ENCODE measurements at regions not wholly inside any gene's neighbourhood (a gene's known extent, or its start where the extent isn't known, plus 50 kb on each side); places are given as distances from the start of the nearest gene placed in this dataset.
A peak's percentile ranks its signal among the peaks of the same experiment; 100 is the strongest.

GRCh38 chr5:125100951-125101350 is 354.5 kb upstream of the ZNF608 start:
- peak; percentile 41 for DNase-seq
- H3K36me3 ChIP-seq (ENCODE audit: control insufficient read depth, insufficient read depth, low read length), result no peaks in the 10 kb centered on the region
- no peaks in the 10 kb centered on the region for H3K27me3 ChIP-seq (ENCODE audit: control insufficient read depth, insufficient read depth, low read length)
- H3K4me3 ChIP-seq (ENCODE audit: low read length), result no peak overlapping the region
- no peaks in the 10 kb centered on the region for H3K4me1 ChIP-seq (ENCODE audit: control insufficient read depth, insufficient read depth, low read length)
- H3K9me3 ChIP-seq (replicated peaks; ENCODE audit: control insufficient read depth, low read depth, low read length), result peaks cover 5% of the 10 kb centered on the region
- WGBS (ENCODE audit: insufficient coverage), result 50% methylated on average over 2 of the region's 4 CpGs
- H3K27ac ChIP-seq (ENCODE audit: low read length), result no peak overlapping the region

GRCh38 chr5:125103459-125103858 is 357.0 kb upstream of the ZNF608 start:
- no peaks in the 10 kb centered on the region for H3K4me1 ChIP-seq (ENCODE audit: control insufficient read depth, insufficient read depth, low read length)
- H3K9me3 ChIP-seq (replicated peaks; ENCODE audit: control insufficient read depth, low read depth, low read length), result no peaks in the 10 kb centered on the region
- H3K4me3 ChIP-seq (ENCODE audit: low read length), result no peak overlapping the region
- DNase-seq, result no peak
- no peak overlapping the region for H3K27ac ChIP-seq (ENCODE audit: low read length)
- no peaks in the 10 kb centered on the region for H3K27me3 ChIP-seq (ENCODE audit: control insufficient read depth, insufficient read depth, low read length)
- no CpG with 5 or more reads among the region's 1 CpG for whole genome bisulfite sequencing (ENCODE audit: insufficient coverage)
- no peaks in the 10 kb centered on the region for H3K36me3 ChIP-seq (ENCODE audit: control insufficient read depth, insufficient read depth, low read length)

GRCh38 chr5:125106271-125106670 is 359.8 kb upstream of the ZNF608 start:
- no peak overlapping the region for H3K4me3 ChIP-seq (ENCODE audit: low read length)
- no peaks in the 10 kb centered on the region for H3K9me3 ChIP-seq (replicated peaks; ENCODE audit: control insufficient read depth, low read depth, low read length)
- no peak overlapping the region for H3K27ac ChIP-seq (ENCODE audit: low read length)
- no CpG with 5 or more reads among the region's 1 CpG for WGBS (ENCODE audit: insufficient coverage)
- H3K36me3 ChIP-seq (ENCODE audit: control insufficient read depth, insufficient read depth, low read length), result no peaks in the 10 kb centered on the region
- H3K27me3 ChIP-seq (ENCODE audit: control insufficient read depth, insufficient read depth, low read length), result no peaks in the 10 kb centered on the region
- no peak for DNase-seq
- H3K4me1 ChIP-seq (ENCODE audit: control insufficient read depth, insufficient read depth, low read length), result no peaks in the 10 kb centered on the region

- H3K9me3 ChIP-seq (replicated peaks; ENCODE audit: control insufficient read depth, low read depth, low read length), result no peaks in the 10 kb centered on the region
- no peak overlapping the region for H3K4me3 ChIP-seq (ENCODE audit: low read length)
- H3K27me3 ChIP-seq (ENCODE audit: control insufficient read depth, insufficient read depth, low read length), result no peaks in the 10 kb centered on the region
- no peak overlapping the region for H3K27ac ChIP-seq (ENCODE audit: low read length)
- peak; percentile 32 for DNase-seq
- no peaks in the 10 kb centered on the region for H3K4me1 ChIP-seq (ENCODE audit: control insufficient read depth, insufficient read depth, low read length)
- no peaks in the 10 kb centered on the region for H3K36me3 ChIP-seq (ENCODE audit: control insufficient read depth, insufficient read depth, low read length)
These were observed 360.4 kb upstream of the ZNF608 start for GRCh38 chr5:125106881-125107280.

GRCh38 chr5:125109293-125109692 is 362.9 kb upstream of the ZNF608 start:
- Histone ChIP-seq H3K9me3 (replicated peaks; ENCODE audit: control insufficient read depth, low read depth, low read length) (no peaks in the 10 kb centered on the region), H3K27ac (ENCODE audit: low read length) (no peak overlapping the region), H3K4me1 (ENCODE audit: control insufficient read depth, insufficient read depth, low read length) (no peaks in the 10 kb centered on the region), H3K4me3 (ENCODE audit: low read length) (no peak overlapping the region), H3K27me3 (ENCODE audit: control insufficient read depth, insufficient read depth, low read length) (no peaks in the 10 kb centered on the region), H3K36me3 (ENCODE audit: control insufficient read depth, insufficient read depth, low read length) (no peaks in the 10 kb centered on the region)
- no peak for DNase-seq

- DNase-seq, result peak; percentile 65
- Histone ChIP-seq H3K27me3 (ENCODE audit: control insufficient read depth, insufficient read depth, low read length) (no peaks in the 10 kb centered on the region), H3K4me3 (ENCODE audit: low read length) (no peak overlapping the region), H3K27ac (ENCODE audit: low read length) (no peak overlapping the region), H3K9me3 (replicated peaks; ENCODE audit: control insufficient read depth, low read depth, low read length) (no peaks in the 10 kb centered on the region), H3K36me3 (ENCODE audit: control insufficient read depth, insufficient read depth, low read length) (no peaks in the 10 kb centered on the region), H3K4me1 (ENCODE audit: control insufficient read depth, insufficient read depth, low read length) (no peaks in the 10 kb centered on the region)
- WGBS (ENCODE audit: insufficient coverage), result no CpG with 5 or more reads among the region's 1 CpG
These were observed 363.4 kb upstream of the ZNF608 start for GRCh38 chr5:125109816-125110215.

GRCh38 chr5:125112196-125112595 is 365.8 kb upstream of the ZNF608 start:
- Histone ChIP-seq H3K4me1 (ENCODE audit: control insufficient read depth, insufficient read depth, low read length) (peaks cover 4% of the 10 kb centered on the region), H3K36me3 (ENCODE audit: control insufficient read depth, insufficient read depth, low read length) (no peaks in the 10 kb centered on the region), H3K9me3 (replicated peaks; ENCODE audit: control insufficient read depth, low read depth, low read length) (no peaks in the 10 kb centered on the region), H3K4me3 (ENCODE audit: low read length) (no peak overlapping the region), H3K27ac (ENCODE audit: low read length) (no peak overlapping the region), H3K27me3 (ENCODE audit: control insufficient read depth, insufficient read depth, low read length) (no peaks in the 10 kb centered on the region)
- 82% methylated on average over 1 of the region's 2 CpGs for WGBS (ENCODE audit: insufficient coverage)
- DNase-seq, result no peak

GRCh38 chr5:125113328-125113727 is 366.9 kb upstream of the ZNF608 start:
- H3K4me1 ChIP-seq (ENCODE audit: control insufficient read depth, insufficient read depth, low read length), result peaks cover 4% of the 10 kb centered on the region
- no peak overlapping the region for H3K4me3 ChIP-seq (ENCODE audit: low read length)
- H3K9me3 ChIP-seq (replicated peaks; ENCODE audit: control insufficient read depth, low read depth, low read length), result no peaks in the 10 kb centered on the region
- H3K27me3 ChIP-seq (ENCODE audit: control insufficient read depth, insufficient read depth, low read length), result no peaks in the 10 kb centered on the region
- no peak for DNase-seq
- no peak overlapping the region for H3K27ac ChIP-seq (ENCODE audit: low read length)
- no peaks in the 10 kb centered on the region for H3K36me3 ChIP-seq (ENCODE audit: control insufficient read depth, insufficient read depth, low read length)
- WGBS (ENCODE audit: insufficient coverage), result 89% methylated on average over 2 of the region's 2 CpGs

GRCh38 chr5:125115195-125115525 is 368.7 kb upstream of the ZNF608 start:
- Histone ChIP-seq H3K27ac (ENCODE audit: low read length) (no peak overlapping the region), H3K36me3 (ENCODE audit: control insufficient read depth, insufficient read depth, low read length) (no peaks in the 10 kb centered on the region), H3K4me1 (ENCODE audit: control insufficient read depth, insufficient read depth, low read length) (peaks cover 4% of the 10 kb centered on the region), H3K4me3 (ENCODE audit: low read length) (no peak overlapping the region), H3K9me3 (replicated peaks; ENCODE audit: control insufficient read depth, low read depth, low read length) (no peaks in the 10 kb centered on the region), H3K27me3 (ENCODE audit: control insufficient read depth, insufficient read depth, low read length) (no peaks in the 10 kb centered on the region)
- WGBS (ENCODE audit: insufficient coverage), result 80% methylated on average over 6 of the region's 6 CpGs
- DNase-seq, result peak; percentile 60

GRCh38 chr5:125117566-125117965 is 371.1 kb upstream of the ZNF608 start:
- H3K36me3 ChIP-seq (ENCODE audit: control insufficient read depth, insufficient read depth, low read length), result no peaks in the 10 kb centered on the region
- DNase-seq, result no peak
- H3K27ac ChIP-seq (ENCODE audit: low read length), result no peak overlapping the region
- no peaks in the 10 kb centered on the region for H3K9me3 ChIP-seq (replicated peaks; ENCODE audit: control insufficient read depth, low read depth, low read length)
- peaks cover 4% of the 10 kb centered on the region for H3K4me1 ChIP-seq (ENCODE audit: control insufficient read depth, insufficient read depth, low read length)
- H3K4me3 ChIP-seq (ENCODE audit: low read length), result no peak overlapping the region
- WGBS (ENCODE audit: insufficient coverage), result no CpG with 5 or more reads among the region's 6 CpGs
- H3K27me3 ChIP-seq (ENCODE audit: control insufficient read depth, insufficient read depth, low read length), result no peaks in the 10 kb centered on the region

- H3K4me3 ChIP-seq (ENCODE audit: low read length), result no peak overlapping the region
- H3K36me3 ChIP-seq (ENCODE audit: control insufficient read depth, insufficient read depth, low read length), result no peaks in the 10 kb centered on the region
- H3K9me3 ChIP-seq (replicated peaks; ENCODE audit: control insufficient read depth, low read depth, low read length), result no peaks in the 10 kb centered on the region
- peaks cover 3% of the 10 kb centered on the region for H3K4me1 ChIP-seq (ENCODE audit: control insufficient read depth, insufficient read depth, low read length)
- no peaks in the 10 kb centered on the region for H3K27me3 ChIP-seq (ENCODE audit: control insufficient read depth, insufficient read depth, low read length)
- H3K27ac ChIP-seq (ENCODE audit: low read length), result no peak overlapping the region
- no peak for DNase-seq
- 70% methylated on average over 4 of the region's 6 CpGs for WGBS (ENCODE audit: insufficient coverage)
These were observed 373.6 kb upstream of the ZNF608 start for GRCh38 chr5:125120012-125120411.
